ENCODE measurements at regions not wholly inside any gene's neighbourhood (a gene's known extent, or its start where the extent isn't known, plus 50 kb on each side); places are given as distances from the start of the nearest gene placed in this dataset.

DNA sequence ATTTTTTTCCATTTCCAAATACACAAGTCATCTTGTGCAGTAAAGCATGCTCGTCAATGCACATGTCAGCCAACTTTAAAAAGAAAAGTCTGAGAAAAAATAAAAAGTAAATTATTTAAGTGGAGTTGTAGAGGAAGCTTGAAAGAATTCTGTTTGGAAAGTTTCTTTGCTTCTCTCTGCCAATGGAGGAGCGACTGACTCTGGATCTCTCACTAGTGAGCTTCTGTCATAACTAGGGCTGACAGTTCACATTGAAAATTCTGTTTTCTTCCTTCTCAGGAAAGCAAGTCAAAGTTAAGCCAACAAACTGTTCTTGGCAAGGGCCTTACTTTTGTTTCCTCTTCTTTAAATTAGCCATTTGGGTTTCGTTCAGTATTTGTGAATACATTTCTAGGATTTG, 298.2 kb downstream of the POU4F1 start:
- Histone ChIP-seq H3K36me3 (replicated peaks in 1 of 2; ENCODE audit: control insufficient read depth in 1 of 2, insufficient read depth in 2 of 2, low read length in 2 of 2) (no peaks in the 10 kb centered on the region), H3K4me2 (replicated peaks; ENCODE audit: extremely low read depth, low read length, poor library complexity, severe bottlenecking) (no peak overlapping the region), H3K79me2 (ENCODE audit: insufficient read depth, low read length) (no peaks in the 10 kb centered on the region), H3K27me3 (ENCODE audit: control insufficient read depth in 2 of 2, insufficient read depth in 2 of 2, low read length in 2 of 2) (no peaks in the 10 kb centered on the region), H3K27ac (ENCODE audit: low read depth in 1 of 2, low read length in 2 of 2) (no peak overlapping the region), H3K9ac (ENCODE audit: insufficient read depth, low read length, poor library complexity, severe bottlenecking) (no peak overlapping the region), H4K20me1 (ENCODE audit: insufficient read depth, low read length) (no peaks in the 10 kb centered on the region), H2AFZ (ENCODE audit: insufficient read depth, low read depth, low read length, poor library complexity, severe bottlenecking) (no peak overlapping the region), H3K9me3 (replicated peaks in 1 of 2; ENCODE audit: control insufficient read depth in 1 of 2, insufficient read depth in 1 of 2, low read length in 2 of 2) (no peaks in the 10 kb centered on the region), H3K4me3 (replicated peaks in 1 of 3; ENCODE audit: low read depth in 2 of 3, low read length in 3 of 3) (no peak overlapping the region), H3K4me1 (ENCODE audit: control insufficient read depth in 1 of 2, insufficient read depth in 2 of 2, low read length in 2 of 2) (no peaks in the 10 kb centered on the region)
- intact Hi-C loops (cut with micrococcal nuclease): no loop called here
- H3K27ac Mint-ChIP-seq: no peak overlapping the region
- no peak for DNase-seq
- peaks cover 0 to 3% (median 2%) of the 10 kb centered on the region in 3 donors for H3K27me3 Mint-ChIP-seq (ENCODE audit: low read depth in 3 of 3)
- no peaks in the 10 kb centered on the region for H3K9me3 Mint-ChIP-seq
- H3K4me1 Mint-ChIP-seq: no peaks in the 10 kb centered on the region
- H3K4me3 Mint-ChIP-seq: no peak overlapping the region
- TF ChIP-seq, protein P1, sequence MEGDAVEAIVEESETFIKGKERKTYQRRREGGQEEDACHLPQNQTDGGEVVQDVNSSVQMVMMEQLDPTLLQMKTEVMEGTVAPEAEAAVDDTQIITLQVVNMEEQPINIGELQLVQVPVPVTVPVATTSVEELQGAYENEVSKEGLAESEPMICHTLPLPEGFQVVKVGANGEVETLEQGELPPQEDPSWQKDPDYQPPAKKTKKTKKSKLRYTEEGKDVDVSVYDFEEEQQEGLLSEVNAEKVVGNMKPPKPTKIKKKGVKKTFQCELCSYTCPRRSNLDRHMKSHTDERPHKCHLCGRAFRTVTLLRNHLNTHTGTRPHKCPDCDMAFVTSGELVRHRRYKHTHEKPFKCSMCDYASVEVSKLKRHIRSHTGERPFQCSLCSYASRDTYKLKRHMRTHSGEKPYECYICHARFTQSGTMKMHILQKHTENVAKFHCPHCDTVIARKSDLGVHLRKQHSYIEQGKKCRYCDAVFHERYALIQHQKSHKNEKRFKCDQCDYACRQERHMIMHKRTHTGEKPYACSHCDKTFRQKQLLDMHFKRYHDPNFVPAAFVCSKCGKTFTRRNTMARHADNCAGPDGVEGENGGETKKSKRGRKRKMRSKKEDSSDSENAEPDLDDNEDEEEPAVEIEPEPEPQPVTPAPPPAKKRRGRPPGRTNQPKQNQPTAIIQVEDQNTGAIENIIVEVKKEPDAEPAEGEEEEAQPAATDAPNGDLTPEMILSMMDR (IDR thresholded peaks at IDR 0.05): no peak
- no peaks in the 10 kb centered on the region for H3K36me3 Mint-ChIP-seq
- 100% methylated on average over 1 of the region's 3 CpGs for WGBS (ENCODE audit: insufficient coverage)

DNA sequence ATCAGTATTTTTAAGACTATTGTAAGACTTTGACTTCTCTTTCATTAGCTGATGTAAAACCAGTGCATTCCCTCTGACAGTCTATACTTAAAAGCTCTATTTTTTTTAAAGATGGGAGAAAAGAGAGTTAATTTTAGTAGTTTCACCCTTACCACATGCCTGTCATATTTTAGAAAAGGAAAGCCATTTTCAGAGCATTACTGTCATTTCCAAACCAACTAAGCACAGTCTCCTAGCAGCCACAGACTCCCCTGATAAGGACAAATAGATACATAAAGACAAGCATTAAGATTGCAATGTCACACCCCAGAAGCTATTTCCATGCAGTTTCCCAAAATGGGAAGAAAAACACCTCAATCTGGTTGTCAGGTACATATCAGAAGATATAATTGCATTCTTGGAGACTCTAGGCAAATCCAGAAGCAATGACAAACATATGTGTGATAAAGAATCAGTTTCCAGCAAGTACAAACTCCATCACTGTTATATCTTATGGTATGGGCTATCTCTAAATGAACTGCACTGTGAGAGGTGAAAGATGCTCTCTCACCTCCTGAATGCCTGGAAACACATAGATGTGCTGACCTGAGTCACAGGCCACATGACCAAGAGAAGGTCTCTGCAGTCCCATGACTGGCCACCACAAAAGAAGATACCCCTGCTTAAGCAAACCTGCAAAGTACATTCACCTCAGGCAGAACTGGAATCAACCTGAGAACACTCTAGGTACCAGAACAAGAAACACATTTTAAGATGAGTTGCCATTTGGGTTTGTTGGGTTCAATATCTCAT, 303.3 kb downstream of the POU4F1 start:
- Histone ChIP-seq H3K27ac (ENCODE audit: low read depth in 1 of 2, low read length in 2 of 2) (no peak overlapping the region), H3K9ac (ENCODE audit: insufficient read depth, low read length, poor library complexity, severe bottlenecking) (no peak overlapping the region), H3K4me1 (ENCODE audit: control insufficient read depth in 1 of 2, insufficient read depth in 2 of 2, low read length in 2 of 2) (no peaks in the 10 kb centered on the region), H3K79me2 (ENCODE audit: insufficient read depth, low read length) (no peaks in the 10 kb centered on the region), H3K4me3 (replicated peaks in 1 of 3; ENCODE audit: low read depth in 2 of 3, low read length in 3 of 3) (no peak overlapping the region), H3K36me3 (replicated peaks in 1 of 2; ENCODE audit: control insufficient read depth in 1 of 2, insufficient read depth in 2 of 2, low read length in 2 of 2) (no peaks in the 10 kb centered on the region), H4K20me1 (ENCODE audit: insufficient read depth, low read length) (no peaks in the 10 kb centered on the region), H3K9me3 (replicated peaks in 1 of 2; ENCODE audit: control insufficient read depth in 1 of 2, insufficient read depth in 1 of 2, low read length in 2 of 2) (no peaks in the 10 kb centered on the region), H3K27me3 (ENCODE audit: control insufficient read depth in 2 of 2, insufficient read depth in 2 of 2, low read length in 2 of 2) (no peaks in the 10 kb centered on the region), H2AFZ (ENCODE audit: insufficient read depth, low read depth, low read length, poor library complexity, severe bottlenecking) (no peak overlapping the region), H3K4me2 (replicated peaks; ENCODE audit: extremely low read depth, low read length, poor library complexity, severe bottlenecking) (no peak overlapping the region)
- no peaks in the 10 kb centered on the region for H3K36me3 Mint-ChIP-seq
- no peaks in the 10 kb centered on the region for H3K4me1 Mint-ChIP-seq
- TF ChIP-seq, protein P1 (IDR thresholded peaks at IDR 0.05): no peak
- DNase-seq: no peak
- H3K4me3 Mint-ChIP-seq: no peak overlapping the region
- intact Hi-C loops (cut with micrococcal nuclease): no loop called here
- no peaks in the 10 kb centered on the region for H3K27me3 Mint-ChIP-seq (ENCODE audit: low read depth in 3 of 3)
- H3K27ac Mint-ChIP-seq: no peak overlapping the region
- no peaks in the 10 kb centered on the region for H3K9me3 Mint-ChIP-seq
